H1 (cell line): ENCODE measurements at regions not wholly inside any gene's neighbourhood (a gene's known extent, or its start where the extent isn't known, plus 50 kb on each side); places are given as distances from the start of the nearest gene placed in this dataset.

Experiments
- CTCF ChIA-PET: fragments of 300-600 bp; sonication (Branson Sonifier 250); formaldehyde crosslinking; loops from one replicate; lab custom pipeline; 2021; ENCODE audit not compliant: partially characterized antibody; lab: Charles Lee
- POLR2A ChIA-PET: fragments of 300-600 bp; sonication (Branson Sonifier 250); formaldehyde crosslinking; loops from one replicate; lab custom pipeline; 2021; ENCODE audit warnings: inconsistent platforms; ENCODE audit not compliant: partially characterized antibody; lab: Charles Lee
- DNase-seq, 2 experiments: peaks; one replicate each; pipeline versions ENCODE4 v3.0.0 to v3.0.0-alpha.2; 2010 to 2022; ENCODE audit warnings: low spot score in 2 of 2, low read depth in 1 of 2, mixed read lengths in 1 of 2
- FAIRE-seq: peaks from 2 replicates; lab custom pipeline; 2011; peaks lifted over from hg19 to GRCh38; lab: Jason Lieb, UNC
- H2AFZ ChIP-seq: 2 replicates; pipeline ENCODE4 v1.8.1; 2012; ENCODE audit warnings: low read length, inconsistent platforms
- H2AK5ac ChIP-seq: 2 replicates; pipeline ENCODE4 v1.6.1; 2013; ENCODE audit warnings: low read depth, low read length
- H2BK120ac ChIP-seq: replicated peaks from 2 replicates; pipeline ENCODE3; 2013; ENCODE audit warnings: low read depth, low read length, inconsistent platforms
- H2BK12ac ChIP-seq: 2 replicates; pipeline ENCODE4 v1.6.1; 2013; ENCODE audit warnings: low read depth, low read length
- H2BK15ac ChIP-seq: 2 replicates; pipeline ENCODE4 v1.6.1; 2013; ENCODE audit warnings: low read length
- H2BK20ac ChIP-seq: 2 replicates; pipeline ENCODE4 v1.6.1; 2013; ENCODE audit warnings: low read length
- H2BK5ac ChIP-seq: 2 replicates; pipeline ENCODE4 v1.6.1; 2013; ENCODE audit warnings: low read depth, low read length
- H3K14ac ChIP-seq: 2 replicates; pipeline ENCODE4 v1.6.1; 2013; ENCODE audit warnings: inconsistent platforms; ENCODE audit not compliant: insufficient read length
- H3K18ac ChIP-seq: 2 replicates; pipeline ENCODE4 v1.6.1; 2013; ENCODE audit warnings: low read length; ENCODE audit errors: extremely low read depth
- H3K23ac ChIP-seq: 2 replicates; pipeline ENCODE4 v1.6.1; 2013; ENCODE audit warnings: inconsistent platforms; ENCODE audit not compliant: insufficient read length
- H3K23me2 ChIP-seq: 2 replicates; pipeline ENCODE4 v1.6.1; 2013; ENCODE audit warnings: low read depth, low read length
- H3K27ac ChIP-seq: 2 replicates; pipeline ENCODE4 v1.6.1; 2011; ENCODE audit warnings: low read depth, low read length, inconsistent platforms
- H3K27me3 ChIP-seq, 4 experiments: replicated peaks in 1 of 4; 1 replicate in 1 of 4; 2 replicates in 3 of 4; pipeline versions ENCODE4 v1.6.1 to v1.8.1; 2011 to 2013; ENCODE audit warnings: low read length in 3 of 4, mild to moderate bottlenecking in 3 of 4, inconsistent platforms in 2 of 4, mixed read lengths in 2 of 4, moderate library complexity in 1 of 4; ENCODE audit not compliant: control insufficient read depth in 3 of 4, insufficient read depth in 3 of 4; ENCODE audit errors: extremely low read depth in 1 of 4
- H3K36me3 ChIP-seq, 4 experiments: 2 replicates each; pipeline versions ENCODE4 v1.6.1 to v1.8.1; 2011 to 2013; ENCODE audit warnings: mild to moderate bottlenecking in 4 of 4, low read length in 3 of 4, moderate library complexity in 2 of 4, control low read depth in 1 of 4, inconsistent platforms in 1 of 4; ENCODE audit not compliant: insufficient read depth in 4 of 4, control insufficient read depth in 2 of 4
- H3K4ac ChIP-seq: replicated peaks from 2 replicates; pipeline ENCODE3; 2013; ENCODE audit warnings: low read length, low read depth, mixed read lengths, inconsistent platforms; ENCODE audit not compliant: insufficient read length
- H3K4me1 ChIP-seq, 4 experiments: replicated peaks in 1 of 4; 1 replicate in 1 of 4; 2 replicates in 3 of 4; pipeline versions ENCODE4 v1.6.1 to v1.8.1; 2011 to 2013; ENCODE audit warnings: low read length in 3 of 4, inconsistent platforms in 2 of 4, mixed read lengths in 1 of 4; ENCODE audit not compliant: insufficient read depth in 4 of 4, control insufficient read depth in 3 of 4
- H3K4me2 ChIP-seq, 2 experiments: 2 replicates each; pipeline versions ENCODE4 v1.6.1 to v1.8.1; 2011 to 2013; ENCODE audit warnings: low read depth in 2 of 2, low read length in 2 of 2, control low read depth in 1 of 2, inconsistent platforms in 1 of 2, mild to moderate bottlenecking in 1 of 2; ENCODE audit not compliant: insufficient read depth in 1 of 2
- H3K4me3 ChIP-seq, 4 experiments: fragments of 200-600, 300-600 bp in 1 of 4; sonication (generic), shearing (Covaris generic), sonication (Bioruptor Twin) in 1 of 4; 2 replicates each; pipeline versions ENCODE4 v1.5.1 to v1.8.1; 2011 to 2016; ENCODE audit warnings: low read length in 4 of 4, low read depth in 3 of 4, control low read depth in 2 of 4, inconsistent platforms in 2 of 4, mild to moderate bottlenecking in 2 of 4, mixed read lengths in 1 of 4, moderate library complexity in 1 of 4; ENCODE audit not compliant: insufficient read depth in 2 of 4; ENCODE audit errors: extremely low read depth in 1 of 4
- H3K56ac ChIP-seq: replicated peaks from 2 replicates; pipeline ENCODE3; 2013; ENCODE audit warnings: low read depth, mild to moderate bottlenecking, mixed read lengths, low read length, inconsistent platforms; ENCODE audit not compliant: insufficient read length
- H3K79me1 ChIP-seq: 2 replicates; pipeline ENCODE4 v1.6.1; 2013; ENCODE audit warnings: low read depth, low read length, control low read depth
- H3K79me2 ChIP-seq, 2 experiments: 2 replicates each; pipeline versions ENCODE4 v1.6.1 to v1.8.1; 2012 to 2013; ENCODE audit warnings: low read length in 2 of 2, mild to moderate bottlenecking in 2 of 2, inconsistent platforms in 1 of 2; ENCODE audit not compliant: insufficient read depth in 2 of 2, control insufficient read depth in 1 of 2
- H3K9ac ChIP-seq, 4 experiments: replicated peaks in 1 of 4; 1 replicate in 1 of 4; 2 replicates in 3 of 4; pipeline versions ENCODE4 v1.6.1 to v1.8.1; 2011 to 2013; ENCODE audit warnings: low read depth in 3 of 4, low read length in 3 of 4, control low read depth in 2 of 4, mild to moderate bottlenecking in 2 of 4, moderate library complexity in 2 of 4, inconsistent platforms in 1 of 4; ENCODE audit errors: extremely low read depth in 1 of 4
- H3K9me3 ChIP-seq, 2 experiments: 2 replicates each; pipeline versions ENCODE4 v1.6.1 to v1.8.1; 2012 to 2013; ENCODE audit warnings: mild to moderate bottlenecking in 2 of 2, moderate library complexity in 2 of 2, control low read depth in 1 of 2, inconsistent platforms in 1 of 2, low read depth in 1 of 2, low read length in 1 of 2, mixed read lengths in 1 of 2; ENCODE audit not compliant: insufficient read depth in 2 of 2
- H4K20me1 ChIP-seq, 2 experiments: replicated peaks in 1 of 2; 2 replicates each; pipeline versions ENCODE3 to v1.8.1; 2011 to 2013; ENCODE audit warnings: inconsistent platforms in 2 of 2, low read length in 2 of 2, mild to moderate bottlenecking in 1 of 2; ENCODE audit not compliant: insufficient read depth in 2 of 2, control insufficient read depth in 1 of 2
- H4K5ac ChIP-seq: 2 replicates; pipeline ENCODE4 v1.6.1; 2013; ENCODE audit warnings: low read length, low read depth, mixed read lengths, inconsistent platforms; ENCODE audit not compliant: insufficient read length
- H4K8ac ChIP-seq: 2 replicates; pipeline ENCODE4 v1.8.0; 2013; ENCODE audit warnings: mild to moderate bottlenecking, moderate library complexity, low read length, inconsistent platforms; ENCODE audit not compliant: insufficient read depth; ENCODE audit errors: extremely low read depth
- H4K91ac ChIP-seq: replicated peaks from 2 replicates; pipeline ENCODE3; 2013; ENCODE audit warnings: low read length, mixed read lengths, inconsistent platforms; ENCODE audit not compliant: insufficient read length
- BACH1 ChIP-seq: IDR thresholded peaks from 2 replicates; pipeline ENCODE4 v1.6.1; 2012; ENCODE audit warnings: low read length, improper control_type of control experiment
- CHD2 ChIP-seq: IDR thresholded peaks from 2 replicates; pipeline ENCODE4 v1.6.1; 2012; ENCODE audit warnings: low read length, improper control_type of control experiment
- CTBP2 ChIP-seq: IDR thresholded peaks from 2 replicates; pipeline ENCODE4 v1.7.0; 2011; ENCODE audit warnings: borderline replicate concordance, mild to moderate bottlenecking, moderate library complexity, mixed read lengths, low read length; ENCODE audit not compliant: insufficient read depth, insufficient read length
- JUN ChIP-seq: IDR thresholded peaks from 2 replicates; pipeline ENCODE4 v1.6.1; 2011; ENCODE audit warnings: low read depth, mild to moderate bottlenecking, improper control_type of control experiment, low read length
- MAFK ChIP-seq: IDR thresholded peaks from 2 replicates; pipeline ENCODE4 v1.6.1; 2012; ENCODE audit warnings: low read depth, mild to moderate bottlenecking, improper control_type of control experiment, low read length
- SIN3A ChIP-seq, 2 experiments: IDR thresholded peaks in 1 of 2; conservative IDR thresholded peaks in 1 of 2; 2 replicates each; pipeline ENCODE4 v1.6.1; 2011 to 2012; ENCODE audit warnings: low read length in 2 of 2, improper control_type of control experiment in 1 of 2, low read depth in 1 of 2, mild to moderate bottlenecking in 1 of 2
- SP4 ChIP-seq: IDR thresholded peaks from 2 replicates; pipeline ENCODE4 v1.6.1; 2012; ENCODE audit warnings: low read length, inconsistent platforms
- WGBS, 2 experiments: shearing (Covaris generic) in 1 of 2; methylation state at CpG; one replicate each; pipeline versions ENCODE4 v1.1.6 to v1.1.7; 2013 to 2015; ENCODE audit warnings: low lambda C conversion rate in 2 of 2, mixed read lengths in 2 of 2, inconsistent platforms in 1 of 2, low coverage in 1 of 2, missing lambda C conversion rate in 1 of 2; ENCODE audit not compliant: insufficient replicate concordance in 2 of 2, insufficient coverage in 1 of 2, insufficient read length in 1 of 2; ENCODE audit errors: extremely low coverage in 1 of 2, missing lambda C conversion rate in 1 of 2; 5-methylcytosine and 5-hydroxymethylcytosine counted together
- TF ChIP-seq, protein P1 (sequence below): IDR thresholded peaks from 2 replicates; pipeline ENCODE4 v1.6.1; 2012; ENCODE audit warnings: low read length, inconsistent platforms
- TF ChIP-seq, protein P2 (sequence below), 3 experiments: IDR thresholded peaks; 1 replicate in 2 of 3; 2 replicates in 1 of 3; pipeline versions ENCODE4 v1.5.1 to v1.6.1; 2011; ENCODE audit warnings: low read length in 3 of 3, mild to moderate bottlenecking in 3 of 3, inconsistent platforms in 2 of 3, low read depth in 1 of 3, moderate library complexity in 1 of 3; ENCODE audit not compliant: insufficient read depth in 1 of 3; ENCODE audit errors: control extremely low read depth in 1 of 3

DNA sequence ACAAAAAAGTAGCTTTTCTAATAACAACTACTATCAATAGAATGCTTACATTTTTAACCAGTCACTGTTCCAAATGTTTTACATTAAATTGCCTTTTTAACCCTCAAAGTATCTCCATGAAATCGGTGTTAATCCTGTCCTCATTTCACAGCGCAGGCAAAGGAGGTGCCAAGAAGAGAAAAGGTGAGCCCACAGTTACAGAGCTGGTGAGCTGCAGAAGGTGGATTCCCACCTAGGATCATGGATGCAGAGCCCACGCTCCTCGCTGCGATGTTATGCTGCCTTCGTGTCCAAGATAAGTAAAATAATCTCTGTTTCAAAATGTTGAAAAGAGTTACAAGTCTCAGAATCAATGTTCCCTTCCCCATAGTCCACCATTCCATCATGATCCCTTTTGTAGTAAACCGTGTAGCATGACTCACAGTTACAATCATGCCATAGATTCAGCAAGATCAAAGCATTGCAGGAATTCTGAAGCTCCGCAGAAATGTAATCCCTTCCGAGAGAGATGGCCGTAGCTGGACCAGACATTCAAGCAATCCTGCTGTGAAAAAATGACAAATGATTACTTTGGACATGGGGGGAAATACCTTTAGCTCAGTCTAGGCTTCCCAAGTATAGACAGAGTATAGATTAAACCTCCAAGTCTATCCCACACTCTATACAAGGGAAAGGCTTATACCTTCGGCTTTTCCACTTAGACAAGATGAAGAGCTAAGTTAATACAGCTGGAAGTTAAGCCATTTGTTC lies 394.7 kb upstream of the AKR1E2 start:
- ChIA-PET CTCF (interaction anchor here (1.0 kb wide), 1 partner anchor 221 kb away, joined by 3 read pairs; no protein-coding TSS in a partner anchor), POLR2A (no interaction called here)
- Histone ChIP-seq H3K18ac (no peak overlapping the region), H2BK15ac (no peak overlapping the region), H2BK12ac (no peak overlapping the region), H3K27ac (no peak overlapping the region), H2AFZ (no peak overlapping the region), H3K79me2 (no peaks in the 10 kb centered on the region), H3K36me3 (no peaks in the 10 kb centered on the region), H3K4ac (no peak overlapping the region), H3K9ac (no peak overlapping the region), H2BK20ac (no peak overlapping the region), H3K14ac (no peak overlapping the region), H4K91ac (no peak overlapping the region), H3K23me2 (no peaks in the 10 kb centered on the region), H3K4me2 (no peak overlapping the region), H2BK120ac (no peak overlapping the region), H3K4me3 (no peak overlapping the region), H2AK5ac (no peak overlapping the region), H3K79me1 (no peaks in the 10 kb centered on the region), H4K5ac (no peak overlapping the region), H3K27me3 (no peaks in the 10 kb centered on the region), H4K8ac (no peak overlapping the region), H3K23ac (no peak overlapping the region), H2BK5ac (no peak overlapping the region), H3K9me3 (no peaks in the 10 kb centered on the region), H3K56ac (no peak overlapping the region), H4K20me1 (no peaks in the 10 kb centered on the region), H3K4me1 (no peaks in the 10 kb centered on the region)
- WGBS, 2 experiments = 92% methylated on average over 11 of the region's 11 CpGs; no CpG with 5 or more reads in 1 of the 2 experiments
- no peak for FAIRE-seq
- DNase-seq = no peak
- no peak for TF ChIP-seq SIN3A (conservative IDR thresholded peaks at IDR 0.05 in 1 of 2, IDR thresholded peaks at IDR 0.05 in 1 of 2; ENCODE audit: low read depth in 1 of 2, low read length in 2 of 2)
- TF ChIP-seq SP4 = no peak
- no peak for TF ChIP-seq CHD2
- TF ChIP-seq, protein P1, sequence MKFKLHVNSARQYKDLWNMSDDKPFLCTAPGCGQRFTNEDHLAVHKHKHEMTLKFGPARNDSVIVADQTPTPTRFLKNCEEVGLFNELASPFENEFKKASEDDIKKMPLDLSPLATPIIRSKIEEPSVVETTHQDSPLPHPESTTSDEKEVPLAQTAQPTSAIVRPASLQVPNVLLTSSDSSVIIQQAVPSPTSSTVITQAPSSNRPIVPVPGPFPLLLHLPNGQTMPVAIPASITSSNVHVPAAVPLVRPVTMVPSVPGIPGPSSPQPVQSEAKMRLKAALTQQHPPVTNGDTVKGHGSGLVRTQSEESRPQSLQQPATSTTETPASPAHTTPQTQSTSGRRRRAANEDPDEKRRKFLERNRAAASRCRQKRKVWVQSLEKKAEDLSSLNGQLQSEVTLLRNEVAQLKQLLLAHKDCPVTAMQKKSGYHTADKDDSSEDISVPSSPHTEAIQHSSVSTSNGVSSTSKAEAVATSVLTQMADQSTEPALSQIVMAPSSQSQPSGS = no peak
- TF ChIP-seq CTBP2 = no peak
- TF ChIP-seq MAFK = no peak
- TF ChIP-seq, protein P2, sequence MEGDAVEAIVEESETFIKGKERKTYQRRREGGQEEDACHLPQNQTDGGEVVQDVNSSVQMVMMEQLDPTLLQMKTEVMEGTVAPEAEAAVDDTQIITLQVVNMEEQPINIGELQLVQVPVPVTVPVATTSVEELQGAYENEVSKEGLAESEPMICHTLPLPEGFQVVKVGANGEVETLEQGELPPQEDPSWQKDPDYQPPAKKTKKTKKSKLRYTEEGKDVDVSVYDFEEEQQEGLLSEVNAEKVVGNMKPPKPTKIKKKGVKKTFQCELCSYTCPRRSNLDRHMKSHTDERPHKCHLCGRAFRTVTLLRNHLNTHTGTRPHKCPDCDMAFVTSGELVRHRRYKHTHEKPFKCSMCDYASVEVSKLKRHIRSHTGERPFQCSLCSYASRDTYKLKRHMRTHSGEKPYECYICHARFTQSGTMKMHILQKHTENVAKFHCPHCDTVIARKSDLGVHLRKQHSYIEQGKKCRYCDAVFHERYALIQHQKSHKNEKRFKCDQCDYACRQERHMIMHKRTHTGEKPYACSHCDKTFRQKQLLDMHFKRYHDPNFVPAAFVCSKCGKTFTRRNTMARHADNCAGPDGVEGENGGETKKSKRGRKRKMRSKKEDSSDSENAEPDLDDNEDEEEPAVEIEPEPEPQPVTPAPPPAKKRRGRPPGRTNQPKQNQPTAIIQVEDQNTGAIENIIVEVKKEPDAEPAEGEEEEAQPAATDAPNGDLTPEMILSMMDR (IDR thresholded peaks at IDR 0.05; ENCODE audit: control extremely low read depth in 1 of 3, insufficient read depth in 1 of 3, low read depth in 1 of 3, low read length in 3 of 3) = no peak
- TF ChIP-seq BACH1 = no peak
- no peak for TF ChIP-seq JUN
